ENCODE measurements at regions not wholly inside any gene's neighbourhood (a gene's known extent, or its start where the extent isn't known, plus 50 kb on each side); places are given as distances from the start of the nearest gene placed in this dataset.

DNA sequence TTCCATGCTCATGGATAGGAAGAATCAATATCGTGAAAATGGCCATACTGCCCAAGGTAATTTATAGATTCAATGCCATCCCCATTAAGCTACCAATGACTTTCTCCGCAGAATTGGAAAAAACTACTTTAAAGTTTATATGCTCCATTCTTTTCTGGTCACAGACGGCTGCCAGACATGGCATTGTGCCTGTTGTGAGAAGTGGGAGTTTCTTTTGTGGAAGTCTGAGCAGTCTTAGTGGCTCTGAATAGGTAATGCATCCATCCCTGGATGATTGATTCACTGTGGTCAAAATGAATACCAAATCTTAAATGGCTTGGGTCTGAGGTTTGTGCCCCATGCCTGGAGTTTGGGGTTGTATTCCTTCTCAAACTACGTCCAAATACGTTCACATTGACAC lies 274.5 kb upstream of the AZI2 start:
- TF ChIP-seq, protein P1, sequence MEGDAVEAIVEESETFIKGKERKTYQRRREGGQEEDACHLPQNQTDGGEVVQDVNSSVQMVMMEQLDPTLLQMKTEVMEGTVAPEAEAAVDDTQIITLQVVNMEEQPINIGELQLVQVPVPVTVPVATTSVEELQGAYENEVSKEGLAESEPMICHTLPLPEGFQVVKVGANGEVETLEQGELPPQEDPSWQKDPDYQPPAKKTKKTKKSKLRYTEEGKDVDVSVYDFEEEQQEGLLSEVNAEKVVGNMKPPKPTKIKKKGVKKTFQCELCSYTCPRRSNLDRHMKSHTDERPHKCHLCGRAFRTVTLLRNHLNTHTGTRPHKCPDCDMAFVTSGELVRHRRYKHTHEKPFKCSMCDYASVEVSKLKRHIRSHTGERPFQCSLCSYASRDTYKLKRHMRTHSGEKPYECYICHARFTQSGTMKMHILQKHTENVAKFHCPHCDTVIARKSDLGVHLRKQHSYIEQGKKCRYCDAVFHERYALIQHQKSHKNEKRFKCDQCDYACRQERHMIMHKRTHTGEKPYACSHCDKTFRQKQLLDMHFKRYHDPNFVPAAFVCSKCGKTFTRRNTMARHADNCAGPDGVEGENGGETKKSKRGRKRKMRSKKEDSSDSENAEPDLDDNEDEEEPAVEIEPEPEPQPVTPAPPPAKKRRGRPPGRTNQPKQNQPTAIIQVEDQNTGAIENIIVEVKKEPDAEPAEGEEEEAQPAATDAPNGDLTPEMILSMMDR (IDR thresholded peaks at IDR 0.05): no peak
- TF ChIP-seq TCF7L2 (IDR thresholded peaks at IDR 0.05; ENCODE audit: low read depth, low read length) (no peak), POLR2AphosphoS5 (IDR thresholded peaks at IDR 0.05; ENCODE audit: low read depth, low read length) (no peak), SIN3A (IDR thresholded peaks at IDR 0.05; ENCODE audit: borderline replicate concordance, insufficient read depth, low read depth, low read length) (no peak)
